NCI-H524 (cell line): ENCODE measurements at regions not wholly inside any gene's neighbourhood (a gene's known extent, or its start where the extent isn't known, plus 50 kb on each side); places are given as distances from the start of the nearest gene placed in this dataset.
A peak's percentile ranks its signal among the peaks of the same experiment; 100 is the strongest.
"Not testable (repeated sequence)": the region's sequence is repeated elsewhere in the genome, so short reads cannot be mapped to it uniquely, and the experiment has no call there.

Experiments
- DNase-seq, 2 experiments: peaks; one replicate each; lab custom pipeline; 2025; lab: John Stamatoyannopoulos, UW

DNA sequence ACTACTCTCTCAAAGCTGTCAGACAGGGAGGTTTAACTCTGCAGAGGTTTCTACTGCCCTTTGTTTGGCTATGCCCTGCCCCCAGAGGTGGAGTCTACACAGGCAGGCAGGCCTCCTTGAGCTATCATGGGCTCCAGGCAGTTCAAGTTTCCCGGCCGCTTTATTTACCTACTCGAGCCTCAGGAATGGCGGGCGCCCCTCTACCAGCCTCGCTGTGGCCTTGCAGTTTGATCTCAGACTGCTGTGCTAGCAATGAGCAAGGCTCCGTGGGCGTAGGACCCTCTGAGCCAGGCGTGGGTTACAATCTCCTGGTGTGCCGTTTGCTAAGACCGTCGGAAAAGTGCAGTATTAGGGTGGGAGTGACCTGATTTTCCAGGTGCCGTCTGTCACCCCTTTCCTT is 124.3 kb downstream of the PTCHD1 start:
- not testable (repeated sequence) for DNase-seq

DNA sequence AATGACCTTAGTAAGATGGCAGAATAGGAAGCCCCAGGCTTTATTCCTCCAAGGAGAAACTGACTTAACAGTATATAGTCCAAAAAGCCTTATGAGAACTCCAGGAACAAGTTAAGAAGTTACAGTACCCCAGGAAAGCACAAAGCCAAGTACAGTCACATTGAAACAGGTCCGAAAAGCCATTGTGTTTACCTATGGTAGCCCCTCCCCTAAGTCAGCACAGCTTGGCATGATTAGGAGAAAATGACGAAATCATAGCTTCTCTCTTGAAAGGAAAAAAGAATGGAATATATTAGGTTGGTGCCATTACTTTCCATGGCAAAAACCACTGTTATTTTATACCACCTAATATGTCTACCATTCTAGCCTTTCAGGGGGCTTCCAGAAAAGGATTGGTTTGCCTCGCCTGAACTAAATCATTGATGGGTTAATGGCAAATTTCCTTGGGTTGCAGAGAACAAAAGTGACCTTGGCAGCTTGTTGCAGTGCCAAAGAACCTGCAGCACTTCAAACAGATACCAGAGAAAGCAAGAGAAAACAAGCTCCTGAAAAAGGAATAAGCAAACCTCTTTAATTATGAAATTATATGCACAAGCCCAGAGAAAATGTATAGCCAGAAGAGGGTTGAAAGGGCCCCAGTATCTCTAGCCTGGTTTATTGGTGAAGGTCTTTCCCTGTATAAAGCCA is 130.6 kb downstream of the PTCHD1 start:
- no peak for DNase-seq

DNA sequence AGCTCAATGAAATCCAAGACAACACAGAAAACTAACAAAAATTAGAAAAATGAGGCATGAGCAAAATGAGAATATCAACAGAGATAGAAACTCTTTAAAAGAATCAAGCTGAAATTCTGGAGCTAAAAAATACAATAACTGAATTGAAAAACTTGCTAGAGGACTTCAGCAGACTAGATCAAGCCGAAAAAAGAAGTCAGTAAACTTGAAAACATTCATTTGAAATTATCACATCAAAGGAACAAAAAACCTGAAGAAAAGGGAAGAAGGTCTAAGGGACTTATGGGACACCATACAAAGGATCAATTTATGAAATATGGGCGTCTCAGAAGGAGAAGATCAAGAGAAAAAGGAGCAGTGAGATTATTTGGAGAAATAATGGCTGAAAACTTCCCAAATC is 131.3 kb downstream of the PTCHD1 start:
- DNase-seq: no peak

DNA sequence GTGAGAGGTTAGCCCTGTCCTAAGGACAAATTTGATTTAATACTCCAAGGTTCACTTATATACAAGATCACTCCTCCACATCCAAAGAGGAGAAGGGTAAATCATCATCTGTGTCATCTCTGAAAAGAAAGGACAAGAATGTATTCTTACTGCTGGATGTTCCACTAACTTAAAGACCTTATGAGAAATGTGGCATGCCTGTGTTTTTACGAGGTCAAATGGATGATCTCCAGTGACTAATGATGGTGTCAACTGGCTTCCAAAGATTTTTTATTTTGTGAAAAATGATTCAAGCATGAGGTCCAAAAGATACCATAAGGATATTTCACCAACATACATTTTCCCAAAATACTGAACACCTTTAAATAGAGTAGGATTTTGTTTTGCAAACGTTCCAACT is 143.4 kb downstream of the PTCHD1 start:
- DNase-seq: no peak

DNA sequence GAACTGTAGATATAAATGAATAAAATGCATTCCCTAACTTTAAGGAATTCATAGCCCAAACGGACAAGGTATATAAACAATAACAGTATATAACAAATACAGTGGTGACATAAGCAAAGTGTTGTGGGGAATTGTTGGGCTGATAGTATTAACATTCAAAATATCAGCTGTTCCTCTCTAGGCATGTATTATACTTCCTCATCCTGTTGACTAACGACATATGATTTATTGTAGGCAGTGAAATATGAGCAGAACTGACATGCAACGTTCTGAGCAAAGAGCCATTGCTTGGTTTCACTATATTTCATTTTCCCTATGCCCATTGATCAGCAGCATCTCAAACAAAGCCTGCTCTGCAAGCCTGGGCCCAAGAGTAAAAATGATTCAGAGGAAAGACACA is 143.9 kb downstream of the PTCHD1 start:
- no peak for DNase-seq

DNA sequence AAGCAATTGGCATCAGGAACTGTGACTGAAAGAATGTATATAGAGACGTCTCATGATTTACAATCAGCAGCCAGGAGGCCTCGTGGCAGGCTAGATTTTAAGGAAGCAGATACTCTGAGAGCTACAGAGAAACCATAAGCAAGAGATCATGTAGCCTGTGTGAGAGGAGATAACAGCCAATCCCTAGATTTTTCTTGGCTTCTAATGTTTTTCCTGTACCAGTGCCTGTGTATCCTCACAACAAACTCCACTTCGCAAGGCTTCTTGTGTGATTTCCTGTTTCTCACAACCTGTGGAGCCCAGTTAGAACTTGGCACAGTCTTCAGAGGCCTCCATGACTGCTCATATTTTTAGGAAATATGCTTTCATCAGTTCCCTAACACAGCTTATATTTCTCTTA is 147.9 kb downstream of the PTCHD1 start:
- DNase-seq: no peak

DNA sequence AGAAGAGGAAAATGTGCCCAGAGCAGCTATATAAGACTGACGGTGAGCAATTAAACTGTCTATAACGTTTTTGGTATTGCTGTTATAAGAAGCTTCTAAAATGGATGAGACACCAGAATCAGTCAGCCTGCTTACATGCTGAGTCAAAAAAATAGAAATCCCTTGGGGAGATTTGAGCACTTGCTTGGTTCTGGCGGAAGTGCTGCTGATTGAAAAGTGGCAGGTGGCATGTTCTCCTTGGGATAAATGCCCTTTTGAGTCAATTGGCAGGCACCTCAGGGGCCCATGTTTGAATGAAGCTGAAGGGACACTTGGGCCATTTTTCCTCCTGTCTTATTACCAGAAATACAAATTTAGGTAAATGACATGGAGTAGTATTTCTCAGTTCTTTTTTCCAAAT is 148.7 kb downstream of the PTCHD1 start:
- peak; percentile 56 to 81 for DNase-seq

DNA sequence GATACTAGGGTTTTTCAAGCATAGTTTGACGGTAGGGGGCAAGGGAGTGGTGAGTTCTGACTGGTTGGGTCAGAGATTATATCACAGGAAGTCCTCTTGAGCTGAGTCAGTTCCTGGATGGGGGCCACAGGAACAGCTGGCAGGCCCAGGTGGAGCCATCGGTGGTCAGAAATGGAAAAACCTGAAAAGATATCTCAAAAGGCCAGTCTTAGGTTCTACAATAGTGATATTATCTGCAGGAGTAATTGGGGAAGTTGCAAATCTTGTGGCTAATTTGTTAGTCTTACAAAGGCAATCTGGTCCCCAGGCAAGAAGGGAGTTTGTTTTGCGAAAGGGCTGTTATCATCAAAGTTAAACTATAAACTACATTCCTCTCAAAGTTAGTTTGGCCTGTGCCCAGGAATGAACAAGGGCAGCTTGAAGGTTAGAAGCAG is 159.3 kb downstream of the PTCHD1 start:
- peak; percentile 5 to 14 for DNase-seq

DNA sequence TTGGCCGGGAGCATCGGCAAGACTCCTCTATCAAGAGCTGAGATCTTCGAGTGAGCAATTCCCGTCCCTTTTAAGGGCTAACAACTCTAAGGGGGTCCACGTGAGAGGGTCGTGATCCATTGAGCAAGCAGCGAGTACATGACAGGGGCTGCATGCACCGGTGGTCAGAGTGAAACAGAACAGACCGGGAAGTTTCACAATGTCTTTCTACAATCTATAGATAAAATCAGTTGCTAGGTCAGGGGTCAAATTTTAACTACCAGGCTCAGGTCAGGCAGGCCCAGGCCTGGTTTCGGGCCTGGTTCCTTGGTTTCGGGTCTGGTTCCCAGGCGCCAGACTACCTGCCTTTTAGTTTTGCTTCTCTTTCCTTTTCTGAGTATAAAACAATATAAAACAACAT is 160.1 kb downstream of the PTCHD1 start:
- no peak for DNase-seq

DNA sequence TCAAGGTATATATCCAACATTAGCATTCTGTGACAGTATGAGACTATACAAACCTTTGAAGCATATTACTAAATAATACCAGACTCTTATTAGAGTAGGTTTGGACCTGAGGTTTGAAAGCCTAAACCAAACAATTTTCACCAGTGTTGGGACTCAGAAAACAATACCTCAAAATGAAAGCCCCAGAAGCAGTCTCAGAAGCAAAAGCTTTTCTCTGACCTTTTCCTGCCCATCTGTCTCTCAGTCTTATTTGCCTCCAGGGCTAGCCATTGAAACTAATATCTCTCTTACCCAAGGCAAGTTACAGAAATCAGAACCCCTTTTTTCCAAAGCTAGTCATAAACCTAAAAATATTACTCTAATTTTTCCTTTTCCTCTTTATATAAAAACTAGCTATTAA is 163.3 kb downstream of the PTCHD1 start:
- DNase-seq: no peak

DNA sequence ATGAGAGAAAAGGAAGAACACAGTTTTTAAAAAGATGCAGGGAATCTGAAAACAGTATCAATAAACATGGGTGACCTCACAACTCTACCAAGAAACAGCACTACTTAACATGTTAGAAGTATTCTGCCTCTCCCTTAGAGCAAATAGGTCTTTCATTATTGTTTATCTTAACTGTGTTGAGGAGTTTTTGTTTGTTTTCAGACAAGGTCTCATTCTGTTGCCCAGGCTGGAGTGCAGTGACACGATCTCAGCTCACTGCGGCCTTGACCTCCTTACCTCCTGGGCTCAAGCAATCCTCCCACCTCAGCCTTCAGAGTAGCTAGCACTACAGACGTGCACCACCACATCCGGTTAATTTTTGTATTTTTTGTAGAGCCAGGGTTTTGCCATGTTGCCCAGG is 165.3 kb upstream of the PRDX4 start:
- no peak for DNase-seq

DNA sequence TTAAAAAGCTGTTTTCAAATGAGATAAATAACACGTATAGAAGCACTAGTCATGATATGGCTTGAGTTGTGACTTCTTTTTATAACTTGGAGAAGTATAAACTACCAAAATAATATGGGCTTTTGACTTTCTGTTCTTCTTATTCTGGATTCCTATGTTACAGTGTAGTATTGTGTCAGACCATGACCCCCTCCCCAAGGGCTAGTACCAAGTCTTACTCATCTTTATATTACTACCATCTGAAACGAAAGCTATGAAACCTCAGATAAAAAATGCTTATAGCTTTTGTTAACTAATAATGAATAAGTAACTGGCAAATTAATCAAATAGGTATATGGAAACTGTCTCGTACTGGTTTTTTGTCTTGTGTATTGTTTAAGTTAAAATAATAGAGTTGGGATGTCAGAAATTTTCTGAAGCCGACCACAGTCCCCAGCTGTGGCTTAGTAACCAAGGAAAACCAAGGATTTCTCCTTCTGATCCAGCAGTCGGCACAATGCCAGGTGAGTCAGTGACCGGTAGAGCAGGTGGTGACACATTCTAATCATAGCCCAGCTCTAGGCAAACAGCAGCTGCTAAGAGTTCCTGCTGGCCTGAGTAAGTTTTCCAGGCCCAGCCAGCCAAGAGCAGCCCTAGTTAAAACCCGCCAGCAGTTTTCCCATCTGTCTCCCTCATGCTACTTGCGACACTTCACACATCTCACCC is 163.3 kb upstream of the PRDX4 start:
- DNase-seq: peak; percentile 89 to 96

DNA sequence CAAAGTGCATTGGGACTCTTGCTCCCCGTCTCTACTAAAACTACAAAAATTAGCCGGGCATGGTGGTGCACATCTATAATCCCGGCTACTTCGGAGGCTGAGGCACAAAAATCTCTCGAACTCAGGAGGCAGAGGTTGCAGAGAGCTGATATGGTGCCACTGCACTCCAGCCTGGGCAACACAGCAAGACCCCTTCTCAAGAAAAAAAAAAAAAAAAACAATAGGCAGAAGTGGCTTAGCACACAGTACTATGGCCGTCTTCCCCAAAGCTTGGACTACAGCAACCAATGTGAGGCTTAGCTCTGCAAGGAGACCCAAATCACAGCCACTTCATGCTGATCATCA is 162.8 kb upstream of the PRDX4 start:
- DNase-seq: no peak

DNA sequence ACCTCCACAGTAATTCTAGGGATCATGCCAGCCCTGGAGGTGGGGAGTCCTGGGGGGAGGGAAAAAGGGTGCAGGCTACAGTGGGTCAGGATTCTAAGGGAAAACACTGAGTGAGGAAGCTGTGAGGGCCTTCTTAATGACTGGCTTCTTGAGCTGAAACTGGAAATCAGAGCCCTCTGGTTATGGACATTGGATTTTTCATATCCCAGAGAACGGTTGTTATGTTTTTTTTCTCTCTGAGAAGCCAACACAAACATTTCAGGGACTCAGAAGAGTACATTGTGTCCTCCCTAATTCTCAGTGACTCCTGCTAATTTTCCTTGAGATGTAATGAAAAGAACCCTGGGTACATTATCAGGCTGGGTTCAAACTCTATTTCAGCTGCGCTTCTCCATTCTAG is 162.4 kb upstream of the PRDX4 start:
- DNase-seq: no peak

DNA sequence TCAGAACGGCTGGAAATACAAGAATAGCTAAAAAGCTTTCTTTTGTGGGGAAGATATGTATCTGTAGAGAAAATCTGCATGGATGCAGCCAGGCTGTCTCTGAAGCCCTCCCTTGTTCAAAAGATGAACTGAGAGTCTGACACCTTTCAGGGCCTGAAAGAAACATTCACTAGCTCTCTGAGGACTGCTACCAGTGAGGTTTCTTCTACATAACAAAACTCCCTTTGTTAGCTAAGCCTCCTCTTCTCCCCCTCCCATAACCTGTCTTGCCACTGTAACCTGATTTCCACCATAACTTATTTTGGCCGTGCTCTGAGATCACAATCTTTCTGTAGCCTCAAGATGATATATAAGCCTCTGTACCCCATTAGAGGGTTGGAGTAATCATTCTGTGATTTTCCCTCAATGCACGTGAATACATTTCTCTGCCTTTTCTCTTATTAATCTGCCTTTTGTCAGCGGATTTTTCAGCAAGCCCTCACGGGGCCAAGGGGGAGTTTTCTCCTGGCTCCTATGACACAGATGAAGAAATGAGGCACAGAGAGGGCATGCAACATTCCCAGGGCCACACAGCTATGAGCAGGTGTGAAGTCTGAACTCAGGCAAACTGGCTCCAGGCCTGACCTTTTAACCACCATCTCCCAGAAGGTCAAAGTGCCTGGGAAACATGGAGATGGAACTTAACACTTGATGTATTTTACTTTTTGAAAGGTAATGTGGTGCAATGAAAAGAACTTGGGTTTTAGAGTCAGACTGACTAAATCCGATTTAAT is 161.6 kb upstream of the PRDX4 start:
- peak in 1 of 2 experiments; percentile 32 for DNase-seq

DNA sequence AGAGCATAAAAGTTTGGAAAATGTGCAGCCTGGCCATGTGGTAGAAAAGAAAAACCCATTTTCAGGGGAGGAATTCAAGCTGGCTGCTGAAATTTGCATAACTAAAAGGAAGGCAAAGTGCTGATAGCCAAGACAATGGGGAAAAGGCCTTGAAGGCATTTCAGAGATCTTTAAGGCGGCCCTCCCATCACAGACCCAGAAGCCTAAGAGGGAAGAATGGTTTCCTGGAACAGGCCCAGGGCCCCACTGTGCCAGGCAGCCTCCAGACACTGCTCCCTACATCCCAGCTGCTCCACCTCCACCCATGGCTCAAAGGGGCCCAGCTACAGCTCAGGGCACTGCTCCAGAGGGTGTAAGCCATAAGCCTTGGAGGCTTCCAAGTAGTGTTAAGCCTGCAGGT is 158.0 kb upstream of the PRDX4 start:
- DNase-seq: no peak

DNA sequence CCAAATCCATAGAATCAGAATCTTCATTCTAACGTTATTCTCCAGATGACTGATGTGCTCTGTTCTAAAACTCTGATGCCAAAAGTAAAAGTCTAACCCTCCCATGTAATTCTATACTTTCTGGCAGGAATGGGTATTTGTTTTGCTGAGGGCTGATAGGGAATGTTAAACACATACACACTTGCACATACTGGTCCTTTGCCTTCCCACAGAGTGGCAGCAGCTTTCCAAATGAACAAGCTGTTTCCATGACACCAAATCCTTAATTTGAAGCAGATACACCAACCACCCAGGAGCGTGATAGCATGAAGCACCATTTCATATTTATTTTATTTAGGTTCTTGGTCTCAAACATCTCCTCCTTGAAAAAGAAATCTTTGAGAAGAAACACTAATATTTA is 155.5 kb upstream of the PRDX4 start:
- DNase-seq: peak in 1 of 2 experiments; percentile 55

DNA sequence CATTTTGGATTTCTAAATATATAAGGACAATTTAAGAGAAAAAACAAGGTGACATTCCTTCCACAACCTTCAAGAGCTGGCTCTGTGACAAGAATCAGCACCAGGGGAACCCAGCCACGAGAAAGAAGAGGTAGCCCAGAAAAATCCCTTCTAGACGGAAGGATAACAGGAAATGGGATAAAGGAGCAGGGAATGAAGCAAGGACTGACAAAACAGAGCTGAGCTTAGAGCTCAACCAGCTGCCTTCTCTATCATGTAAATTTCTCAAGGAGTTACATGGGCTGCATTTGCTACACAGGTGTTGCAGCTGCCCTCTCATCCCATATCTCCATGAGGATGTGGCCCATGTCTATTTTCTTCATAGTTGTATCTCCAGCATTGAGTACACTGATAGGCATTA is 154.2 kb upstream of the PRDX4 start:
- no peak for DNase-seq

DNA sequence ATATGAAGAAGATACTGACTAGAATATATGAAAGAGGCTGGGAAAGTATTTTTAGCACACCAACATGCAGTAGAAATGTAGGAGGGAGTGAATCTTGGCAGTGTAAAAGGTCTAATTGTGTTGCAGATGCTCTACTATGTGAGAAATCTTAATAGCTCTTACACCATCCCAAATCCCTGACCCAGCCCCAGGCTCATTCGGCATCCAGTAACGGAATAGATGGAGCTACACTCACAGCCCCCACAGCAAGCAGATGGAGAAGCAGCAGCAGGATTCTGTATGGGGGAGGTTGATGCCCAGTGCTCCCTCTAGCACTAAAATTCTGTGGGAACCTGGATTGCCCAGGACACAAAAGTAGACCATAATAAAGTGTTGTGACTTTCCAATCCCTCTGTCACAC is 153.2 kb upstream of the PRDX4 start:
- DNase-seq: no peak

DNA sequence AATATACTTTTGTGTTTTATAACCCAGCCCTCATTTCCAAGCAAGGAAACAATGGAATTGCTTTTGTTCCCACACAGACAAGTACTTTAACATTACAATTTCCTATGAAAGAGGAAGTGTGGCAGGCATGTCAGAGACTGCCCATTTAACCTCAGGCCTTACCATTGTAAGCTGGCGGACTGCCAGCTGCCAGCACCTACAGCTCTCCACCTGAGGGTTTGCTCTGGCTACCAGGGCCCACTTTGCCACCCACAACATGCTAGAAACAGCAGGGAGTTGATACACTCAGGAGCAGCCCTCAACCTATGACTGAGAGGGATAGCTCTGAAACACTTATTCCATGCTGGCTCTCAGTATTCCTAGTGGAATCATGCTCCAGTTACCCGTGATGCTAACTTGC is 152.3 kb upstream of the PRDX4 start:
- no peak for DNase-seq

DNA sequence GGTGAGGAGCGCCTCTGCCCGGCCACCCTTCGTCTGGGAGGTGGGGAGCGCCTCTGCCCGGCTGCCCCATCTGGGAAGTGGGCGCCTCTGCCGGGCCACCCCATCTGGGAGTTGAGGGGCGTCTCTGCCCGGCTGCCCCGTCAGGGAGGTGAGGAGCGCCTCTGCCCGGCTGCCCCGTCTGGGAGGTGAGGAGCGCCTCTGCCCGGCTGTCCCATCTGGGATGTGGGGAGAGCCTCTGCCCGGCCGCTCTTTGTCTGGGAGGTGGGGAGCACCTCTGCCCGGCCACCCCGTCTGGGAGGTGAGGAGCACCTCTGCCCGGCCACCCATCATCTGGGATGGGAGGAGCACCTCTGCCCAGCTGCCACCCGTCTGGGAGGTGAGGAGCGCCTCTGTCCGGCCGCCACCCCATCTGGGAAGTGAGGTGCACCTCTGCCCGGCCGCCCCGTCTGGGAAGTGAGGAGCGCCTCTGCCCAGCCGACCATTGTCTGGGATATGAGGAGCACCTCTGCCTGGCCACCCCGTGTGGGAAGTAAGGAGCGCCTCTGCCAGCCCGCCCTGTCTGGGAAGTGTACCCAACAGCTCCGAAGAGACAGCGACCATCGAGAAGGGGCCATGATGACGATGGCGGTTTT is 144.2 kb upstream of the PRDX4 start:
- DNase-seq: not testable (repeated sequence)

DNA sequence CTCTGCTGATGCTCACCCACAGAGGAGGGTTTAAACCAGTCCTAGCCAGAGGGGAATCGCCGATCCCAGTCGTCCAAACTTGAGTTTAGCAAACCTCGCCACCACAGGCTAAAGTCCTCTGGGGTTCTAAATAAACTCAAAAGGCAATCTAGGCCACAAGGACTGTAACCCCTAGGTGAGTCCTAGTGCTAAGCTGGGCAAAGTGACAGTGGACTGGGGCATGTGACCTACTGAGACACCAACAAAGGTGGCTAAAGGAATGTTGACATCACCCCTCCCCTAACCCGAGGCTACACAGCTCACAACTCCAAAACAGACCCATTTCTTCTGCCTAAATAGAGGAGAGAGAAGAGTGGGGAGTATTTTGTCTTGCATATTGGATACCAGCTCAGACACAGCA is 142.8 kb upstream of the PRDX4 start:
- no peak for DNase-seq

DNA sequence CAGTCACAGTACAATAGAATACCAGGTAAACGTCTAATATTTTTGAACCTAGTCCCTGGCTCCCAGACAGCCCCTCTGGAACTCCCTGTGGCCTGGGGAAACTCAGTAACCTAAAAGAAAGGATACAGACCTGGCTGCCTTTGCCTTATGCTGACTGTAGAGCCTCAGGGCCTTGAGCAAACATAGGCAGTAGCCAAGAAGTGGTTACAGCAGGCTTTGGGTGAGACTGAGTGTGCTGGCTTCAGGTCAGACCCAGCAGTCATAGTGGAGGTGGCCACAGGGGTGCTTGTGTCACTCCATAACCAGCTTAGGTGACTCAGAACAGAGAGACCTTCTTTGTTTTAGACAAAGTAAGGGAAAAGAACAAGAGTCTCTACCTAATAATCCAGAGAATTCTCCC is 141.8 kb upstream of the PRDX4 start:
- no peak for DNase-seq
